PC-3 (cell line): ENCODE measurements at regions not wholly inside any gene's neighbourhood (a gene's known extent, or its start where the extent isn't known, plus 50 kb on each side); places are given as distances from the start of the nearest gene placed in this dataset.

Experiments used
- EZH2 ChIP-seq: fragments of 300-600 bp; sonication (generic); IDR thresholded peaks from one replicate; pipeline ENCODE4 v1.6.1; 2017; ENCODE audit warnings: antibody characterized with exemption, mild to moderate bottlenecking, low read length; ENCODE audit not compliant: unreplicated experiment
- TF ChIP-seq, protein P1 (sequence below): fragments of 300-600 bp; sonication (generic); conservative IDR thresholded peaks from 2 replicates; pipeline ENCODE4 v1.5.1; 2017; ENCODE audit warnings: antibody characterized with exemption, low read depth, mild to moderate bottlenecking, low read length

DNA sequence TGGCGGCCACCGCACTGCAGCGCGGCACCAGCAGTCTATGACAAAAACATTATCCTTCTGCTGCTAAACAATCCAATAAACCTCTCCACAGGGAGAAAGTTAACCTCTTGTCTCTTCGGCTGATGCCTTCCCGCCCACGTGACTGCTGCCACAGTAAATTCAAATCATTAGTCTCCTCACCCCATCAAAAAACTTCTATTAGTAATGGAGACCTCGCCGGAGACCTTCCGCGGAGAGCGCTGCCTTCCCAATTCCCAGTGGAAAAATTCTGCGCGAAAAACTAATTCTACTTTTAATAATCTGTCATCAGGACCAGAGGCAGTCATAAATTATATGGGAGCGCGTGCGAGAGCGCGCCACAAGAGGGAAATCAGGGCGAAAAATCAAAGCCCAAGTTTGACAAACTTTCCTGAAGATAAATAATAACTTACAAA is 90.0 kb upstream of the PAX2 start:
- TF ChIP-seq, protein P1, sequence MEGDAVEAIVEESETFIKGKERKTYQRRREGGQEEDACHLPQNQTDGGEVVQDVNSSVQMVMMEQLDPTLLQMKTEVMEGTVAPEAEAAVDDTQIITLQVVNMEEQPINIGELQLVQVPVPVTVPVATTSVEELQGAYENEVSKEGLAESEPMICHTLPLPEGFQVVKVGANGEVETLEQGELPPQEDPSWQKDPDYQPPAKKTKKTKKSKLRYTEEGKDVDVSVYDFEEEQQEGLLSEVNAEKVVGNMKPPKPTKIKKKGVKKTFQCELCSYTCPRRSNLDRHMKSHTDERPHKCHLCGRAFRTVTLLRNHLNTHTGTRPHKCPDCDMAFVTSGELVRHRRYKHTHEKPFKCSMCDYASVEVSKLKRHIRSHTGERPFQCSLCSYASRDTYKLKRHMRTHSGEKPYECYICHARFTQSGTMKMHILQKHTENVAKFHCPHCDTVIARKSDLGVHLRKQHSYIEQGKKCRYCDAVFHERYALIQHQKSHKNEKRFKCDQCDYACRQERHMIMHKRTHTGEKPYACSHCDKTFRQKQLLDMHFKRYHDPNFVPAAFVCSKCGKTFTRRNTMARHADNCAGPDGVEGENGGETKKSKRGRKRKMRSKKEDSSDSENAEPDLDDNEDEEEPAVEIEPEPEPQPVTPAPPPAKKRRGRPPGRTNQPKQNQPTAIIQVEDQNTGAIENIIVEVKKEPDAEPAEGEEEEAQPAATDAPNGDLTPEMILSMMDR, result no peak
- no peak for TF ChIP-seq EZH2
